Nephron (organoid): ENCODE measurements at regions not wholly inside any gene's neighbourhood (a gene's known extent, or its start where the extent isn't known, plus 50 kb on each side); places are given as distances from the start of the nearest gene placed in this dataset.

Source experiments
- H3K27ac Mint-ChIP-seq, 3 experiments: 2 replicates each; pipeline ENCODE4 v1.8.0; 2020; ENCODE audit warnings: mixed read lengths in 3 of 3, mild to moderate bottlenecking in 2 of 3, moderate library complexity in 1 of 3
- H3K27me3 Mint-ChIP-seq: 2 replicates; pipeline ENCODE4 v1.8.0; 2021; ENCODE audit warnings: low read depth, mild to moderate bottlenecking, moderate library complexity, mixed read lengths
- H3K36me3 Mint-ChIP-seq: 2 replicates; pipeline ENCODE4 v1.8.0; 2020; ENCODE audit warnings: low read depth, mixed read lengths
- H3K4me1 Mint-ChIP-seq: 2 replicates; pipeline ENCODE4 v1.8.0; 2020; ENCODE audit warnings: mixed read lengths
- H3K4me3 Mint-ChIP-seq, 3 experiments: 2 replicates each; pipeline ENCODE4 v1.8.0; 2020; ENCODE audit warnings: mild to moderate bottlenecking in 3 of 3, mixed read lengths in 3 of 3, moderate library complexity in 2 of 3
- H3K9me3 Mint-ChIP-seq: 2 replicates; pipeline ENCODE4 v1.8.0; 2020; ENCODE audit warnings: mixed read lengths
- CTCF ChIP-seq, 3 experiments: fragments of 200-600 bp; sonication (generic); IDR thresholded peaks; one replicate each; pipeline ENCODE4 v1.5.0; 2021; ENCODE audit warnings: antibody characterized with exemption in 3 of 3; ENCODE audit not compliant: unreplicated experiment in 3 of 3

DNA sequence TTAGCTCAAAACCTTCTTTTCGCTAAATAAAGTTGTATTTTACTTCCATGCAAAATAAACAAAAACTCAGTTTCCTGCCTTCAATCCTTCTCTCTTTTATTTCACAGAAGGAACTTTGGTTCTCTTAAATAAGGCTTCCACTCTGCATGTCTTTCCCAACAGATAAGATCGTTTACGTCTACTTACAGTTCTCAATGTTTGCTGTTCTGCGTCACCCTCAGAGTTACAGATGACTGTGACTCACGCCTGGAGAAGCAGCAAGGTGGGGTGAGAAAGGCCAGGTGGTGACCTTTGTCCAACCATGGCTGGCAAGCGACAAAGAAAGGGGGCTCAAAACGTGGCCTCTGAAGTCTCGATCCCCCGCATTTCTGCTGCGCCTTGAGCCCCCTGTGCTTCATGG, 51.4 kb upstream of the RPS6KA2 start:
- Mint-ChIP-seq H3K4me3 (no peak overlapping the region), H3K4me1 (peaks cover 8% of the 10 kb centered on the region), H3K9me3 (peaks cover 8% of the 10 kb centered on the region), H3K36me3 (peaks cover 3% of the 10 kb centered on the region), H3K27me3 (peaks cover 17% of the 10 kb centered on the region), H3K27ac (no peak overlapping the region)
- TF ChIP-seq CTCF (IDR thresholded peaks at IDR 0.05; ENCODE audit: unreplicated experiment in 3 of 3): no peak

- Mint-ChIP-seq H3K36me3 (peaks cover 3% of the 10 kb centered on the region), H3K27ac (no peak overlapping the region), H3K27me3 (peaks cover 17% of the 10 kb centered on the region), H3K4me3 (no peak overlapping the region), H3K4me1 (peaks cover 8% of the 10 kb centered on the region), H3K9me3 (peaks cover 8% of the 10 kb centered on the region)
- no peak for TF ChIP-seq CTCF (IDR thresholded peaks at IDR 0.05; ENCODE audit: unreplicated experiment in 3 of 3)
Measured at GRCh38 chr6:166677941-166678340, 50.9 kb upstream of the RPS6KA2 start.
